BE2C (cell line): ENCODE measurements at regions not wholly inside any gene's neighbourhood (a gene's known extent, or its start where the extent isn't known, plus 50 kb on each side); places are given as distances from the start of the nearest gene placed in this dataset.

ENCODE experiments used
- DNase-seq: peaks from one replicate; pipeline ENCODE4 v3.0.0-alpha.2; 2020
- H3K27me3 ChIP-seq: fragments of 250-450 bp; sonication (Bioruptor Pico); 2 replicates; pipeline ENCODE4 v1.5.1; 2020; ENCODE audit warnings: mild to moderate bottlenecking
- H3K36me3 ChIP-seq: fragments of 250-450 bp; sonication (Bioruptor Pico); 2 replicates; pipeline ENCODE4 v1.5.1; 2020; ENCODE audit warnings: mild to moderate bottlenecking
- H3K4me1 ChIP-seq: fragments of 250-450 bp; sonication (Bioruptor Pico); 2 replicates; pipeline ENCODE4 v1.5.1; 2020
- H3K4me3 ChIP-seq: 2 replicates; pipeline ENCODE4 v1.5.1; 2011; ENCODE audit warnings: low read depth, low read length
- H3K9me3 ChIP-seq: fragments of 250-450 bp; sonication (Bioruptor Pico); 2 replicates; pipeline ENCODE4 v1.5.1; 2020
- TF ChIP-seq, protein P1 (sequence below): IDR thresholded peaks from 2 replicates; pipeline ENCODE4 v1.5.1; 2012; ENCODE audit warnings: mild to moderate bottlenecking, low read depth, low read length

DNA sequence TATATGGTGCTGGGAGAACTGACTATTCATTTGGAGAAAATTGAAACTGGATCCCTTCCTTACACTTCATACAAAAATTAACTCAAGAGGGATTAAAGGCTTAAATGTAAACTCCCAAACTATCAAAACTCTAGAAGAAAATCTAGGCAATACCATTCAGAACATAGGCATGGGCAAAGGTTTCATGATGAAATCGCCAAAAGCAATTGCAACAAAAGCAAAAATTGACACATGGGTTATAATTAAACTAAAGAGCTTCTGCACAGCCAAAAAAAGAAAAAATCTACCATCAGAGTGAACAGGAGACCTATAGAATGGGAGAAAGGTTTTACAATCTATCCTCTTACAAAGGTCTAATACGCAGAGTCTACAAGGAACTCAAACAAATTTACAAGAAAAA, 851.3 kb upstream of the MAN1A1 start:
- Histone ChIP-seq H3K9me3 (no peaks in the 10 kb centered on the region), H3K4me3 (no peak overlapping the region), H3K4me1 (peaks cover 3% of the 10 kb centered on the region), H3K27me3 (no peaks in the 10 kb centered on the region), H3K36me3 (no peaks in the 10 kb centered on the region)
- DNase-seq = no peak
- TF ChIP-seq, protein P1, sequence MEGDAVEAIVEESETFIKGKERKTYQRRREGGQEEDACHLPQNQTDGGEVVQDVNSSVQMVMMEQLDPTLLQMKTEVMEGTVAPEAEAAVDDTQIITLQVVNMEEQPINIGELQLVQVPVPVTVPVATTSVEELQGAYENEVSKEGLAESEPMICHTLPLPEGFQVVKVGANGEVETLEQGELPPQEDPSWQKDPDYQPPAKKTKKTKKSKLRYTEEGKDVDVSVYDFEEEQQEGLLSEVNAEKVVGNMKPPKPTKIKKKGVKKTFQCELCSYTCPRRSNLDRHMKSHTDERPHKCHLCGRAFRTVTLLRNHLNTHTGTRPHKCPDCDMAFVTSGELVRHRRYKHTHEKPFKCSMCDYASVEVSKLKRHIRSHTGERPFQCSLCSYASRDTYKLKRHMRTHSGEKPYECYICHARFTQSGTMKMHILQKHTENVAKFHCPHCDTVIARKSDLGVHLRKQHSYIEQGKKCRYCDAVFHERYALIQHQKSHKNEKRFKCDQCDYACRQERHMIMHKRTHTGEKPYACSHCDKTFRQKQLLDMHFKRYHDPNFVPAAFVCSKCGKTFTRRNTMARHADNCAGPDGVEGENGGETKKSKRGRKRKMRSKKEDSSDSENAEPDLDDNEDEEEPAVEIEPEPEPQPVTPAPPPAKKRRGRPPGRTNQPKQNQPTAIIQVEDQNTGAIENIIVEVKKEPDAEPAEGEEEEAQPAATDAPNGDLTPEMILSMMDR = no peak

- DNase-seq = peak; percentile 44
- Histone ChIP-seq H3K36me3 (no peaks in the 10 kb centered on the region), H3K4me1 (peaks cover 3% of the 10 kb centered on the region), H3K9me3 (no peaks in the 10 kb centered on the region), H3K27me3 (no peaks in the 10 kb centered on the region), H3K4me3 (no peak overlapping the region)
- TF ChIP-seq, protein P1 = no peak
Observed at GRCh38 chr6:120198033-120198432, 848.5 kb upstream of the MAN1A1 start.

DNA sequence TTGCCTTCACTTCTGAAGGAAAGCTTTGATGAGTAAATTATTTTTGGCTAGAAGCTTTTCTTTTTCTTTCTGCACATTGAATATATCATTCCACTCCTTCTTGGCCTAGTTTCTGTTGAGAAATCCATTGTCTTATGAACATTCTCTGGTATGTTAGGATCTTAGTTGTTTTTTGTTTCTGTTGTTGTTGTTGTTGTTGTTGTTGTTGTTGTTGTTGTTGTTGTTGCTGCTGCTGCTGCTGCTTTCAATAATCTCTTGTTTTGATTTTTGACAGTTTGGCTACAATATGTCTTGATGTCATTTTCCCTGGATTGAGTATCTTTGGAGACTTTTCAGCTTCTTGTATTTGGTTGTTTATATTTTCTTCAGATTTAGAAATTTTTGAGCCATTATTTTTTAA, 836.5 kb upstream of the MAN1A1 start:
- TF ChIP-seq, protein P1 = no peak
- H3K9me3 ChIP-seq = no peaks in the 10 kb centered on the region
- no peak overlapping the region for H3K4me3 ChIP-seq
- no peaks in the 10 kb centered on the region for H3K36me3 ChIP-seq
- H3K27me3 ChIP-seq = no peaks in the 10 kb centered on the region
- no peak for DNase-seq
- no peaks in the 10 kb centered on the region for H3K4me1 ChIP-seq

- TF ChIP-seq, protein P1 = no peak
- Histone ChIP-seq H3K4me3 (no peak overlapping the region), H3K9me3 (no peaks in the 10 kb centered on the region), H3K27me3 (no peaks in the 10 kb centered on the region), H3K36me3 (no peaks in the 10 kb centered on the region), H3K4me1 (no peaks in the 10 kb centered on the region)
- no peak for DNase-seq
Observed at GRCh38 chr6:120173250-120173649, 823.7 kb upstream of the MAN1A1 start.

DNA sequence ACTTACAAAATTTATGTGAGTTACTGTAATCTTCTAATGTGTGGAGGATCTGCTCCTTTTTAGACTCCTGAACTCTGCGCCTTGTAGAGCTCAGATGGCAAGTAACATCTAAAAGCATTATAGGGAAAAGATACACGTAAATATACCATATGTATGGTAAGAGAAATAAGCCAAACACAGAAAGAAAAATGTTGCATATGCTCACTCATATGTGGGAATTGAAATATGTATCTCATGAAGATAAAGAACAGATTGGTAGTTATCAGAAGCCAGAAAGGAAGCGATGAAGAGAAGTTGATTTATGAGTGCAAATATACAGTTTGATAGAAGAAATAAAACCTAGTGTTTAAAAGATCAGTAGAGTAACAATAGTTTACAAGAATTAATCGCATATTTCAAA, 815.0 kb upstream of the MAN1A1 start:
- TF ChIP-seq, protein P1 = no peak
- H3K9me3 ChIP-seq = no peaks in the 10 kb centered on the region
- H3K4me3 ChIP-seq = no peak overlapping the region
- H3K27me3 ChIP-seq = no peaks in the 10 kb centered on the region
- H3K4me1 ChIP-seq = no peaks in the 10 kb centered on the region
- no peak for DNase-seq
- no peaks in the 10 kb centered on the region for H3K36me3 ChIP-seq

DNA sequence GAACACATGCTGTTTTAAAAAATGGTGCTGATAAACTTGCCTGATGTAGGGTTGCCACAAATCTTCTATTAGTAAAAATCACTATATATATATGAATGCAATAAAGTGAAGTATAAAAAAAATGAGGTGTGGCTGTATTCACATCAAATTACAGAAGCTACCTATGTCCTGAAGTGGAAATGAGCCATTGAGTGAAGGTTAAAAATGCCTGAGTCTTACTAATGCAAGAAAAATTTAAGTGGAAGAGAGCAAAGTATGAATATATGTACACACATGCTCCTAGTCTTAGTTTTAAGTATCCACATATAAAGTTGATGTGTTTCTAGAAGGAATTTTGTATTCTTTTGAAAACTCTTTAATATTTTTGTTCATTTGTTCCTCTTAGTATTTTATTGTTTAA, 808.3 kb upstream of the MAN1A1 start:
- TF ChIP-seq, protein P1 = no peak
- Histone ChIP-seq H3K36me3 (no peaks in the 10 kb centered on the region), H3K4me1 (no peaks in the 10 kb centered on the region), H3K4me3 (no peak overlapping the region), H3K27me3 (no peaks in the 10 kb centered on the region), H3K9me3 (no peaks in the 10 kb centered on the region)
- no peak for DNase-seq
